HepG2 (cell line): ENCODE measurements at regions not wholly inside any gene's neighbourhood (a gene's known extent, or its start where the extent isn't known, plus 50 kb on each side); places are given as distances from the start of the nearest gene placed in this dataset.

Experiments used
- ATAC-seq: fragments of 200-7000 bp; cut with Tn5 transposase; 3 replicates; pipeline ENCODE4 v1.9.1; 2020; ENCODE audit warnings: mild to moderate bottlenecking, moderate library complexity
- BruUV-seq: library from RNA; stranded (reverse); fragments of 400-500 nt; replicated peaks from 2 replicates; lab custom pipeline; 2021; lab: Mats Ljungman, UMichigan
- CTCF ChIA-PET: fragments of 300-600 bp; formaldehyde crosslinking; extraction: SDS; loops from one replicate; lab custom pipeline; 2021; ENCODE audit warnings: low total read pairs, inconsistent platforms, low intra/inter-chr PET ratio; lab: Yijun Ruan, JAX
- POLR2A ChIA-PET: fragments of 350-600 bp; sonication (Branson Sonifier 250); formaldehyde crosslinking; loops from one replicate; lab custom pipeline; 2020; ENCODE audit warnings: antibody characterized with exemption, inconsistent platforms; lab: Yijun Ruan, JAX
- DNase-seq: peaks from one replicate; pipeline ENCODE4 v3.0.0-alpha.2; 2015; ENCODE audit warnings: low spot score
- FAIRE-seq: peaks from 3 replicates; lab custom pipeline; 2011; peaks lifted over from hg19 to GRCh38; lab: Jason Lieb, UNC
- H2AFZ ChIP-seq: one replicate; pipeline ENCODE4 v1.6.1; 2011; ENCODE audit warnings: low read length, inconsistent platforms
- H3K27ac ChIP-seq: fragments of 300-600 bp; 3 replicates; pipeline ENCODE4 v1.8.0; 2011; ENCODE audit warnings: mixed run types, mild to moderate bottlenecking, mixed read lengths, low read length, inconsistent platforms; ENCODE audit not compliant: insufficient read depth; ENCODE audit errors: extremely low read length
- H3K27me3 ChIP-seq, 2 experiments: fragments of 200-600 bp in 1 of 2; 2 replicates in 1 of 2; 3 replicates in 1 of 2; pipeline versions ENCODE4 v1.6.0 to v1.8.0; 2011; ENCODE audit warnings: low read length in 2 of 2, mild to moderate bottlenecking in 2 of 2, moderate library complexity in 2 of 2, inconsistent platforms in 1 of 2; ENCODE audit not compliant: insufficient read depth in 2 of 2, control insufficient read depth in 1 of 2
- H3K36me3 ChIP-seq, 2 experiments: fragments of 200-600 bp in 1 of 2; replicated peaks in 1 of 2; 2 replicates in 1 of 2; 3 replicates in 1 of 2; pipeline versions ENCODE4 v1.5.1 to v1.8.0; 2011; ENCODE audit warnings: low read length in 2 of 2, inconsistent platforms in 1 of 2; ENCODE audit not compliant: insufficient read depth in 2 of 2, control insufficient read depth in 1 of 2
- H3K4me1 ChIP-seq: 2 replicates; pipeline ENCODE4 v1.5.1; 2012; ENCODE audit warnings: low read length, inconsistent platforms; ENCODE audit not compliant: insufficient read depth
- H3K4me2 ChIP-seq: 2 replicates; pipeline ENCODE4 v1.6.0; 2011; ENCODE audit warnings: low read depth, low read length, inconsistent platforms
- H3K4me3 ChIP-seq, 3 experiments: fragments of 200-600 bp in 1 of 3; sonication (generic), shearing (Covaris generic) in 1 of 3; replicated peaks in 1 of 3; 2 replicates each; pipeline ENCODE4 v1.5.1; 2011 to 2016; ENCODE audit warnings: low read length in 3 of 3, inconsistent platforms in 2 of 3, low read depth in 2 of 3, mild to moderate bottlenecking in 2 of 3, control low read depth in 1 of 3, mixed read lengths in 1 of 3; ENCODE audit not compliant: insufficient read depth in 1 of 3
- H3K79me2 ChIP-seq: one replicate; pipeline ENCODE4 v1.6.1; 2011; ENCODE audit warnings: low read length, inconsistent platforms; ENCODE audit not compliant: insufficient read depth
- H3K9ac ChIP-seq: 2 replicates; pipeline ENCODE4 v1.6.0; 2011; ENCODE audit warnings: mild to moderate bottlenecking, low read depth, low read length, inconsistent platforms; ENCODE audit not compliant: insufficient read depth
- H3K9me3 ChIP-seq: 2 replicates; pipeline ENCODE4 v1.5.1; 2012; ENCODE audit warnings: mild to moderate bottlenecking, low read length
- H4K20me1 ChIP-seq: 2 replicates; pipeline ENCODE4 v1.6.0; 2011; ENCODE audit warnings: inconsistent platforms, mild to moderate bottlenecking, low read length, moderate library complexity; ENCODE audit not compliant: insufficient read depth
- AGO1 ChIP-seq: fragments of 200-400 bp; formaldehyde crosslinking; IDR thresholded peaks from 2 replicates; pipeline ENCODE4 v1.6.1; 2017; ENCODE audit warnings: mild to moderate bottlenecking, low read depth, low read length, moderate library complexity; ENCODE audit not compliant: poor library complexity, severe bottlenecking
- ATAD3A ChIP-seq: sonication (generic); formaldehyde crosslinking; IDR thresholded peaks from 2 replicates; pipeline ENCODE4 v1.4.0; 2020; ENCODE audit warnings: missing genetic modification reagents
- FOXM1 ChIP-seq: sonication (generic); formaldehyde crosslinking; IDR thresholded peaks from 2 replicates; pipeline ENCODE4 v1.5.0; 2020; ENCODE audit warnings: missing genetic modification reagents
- KLF9 ChIP-seq: IDR thresholded peaks from 2 replicates; pipeline ENCODE4 v1.6.1; 2016; ENCODE audit warnings: low read depth
- SNAPC2 ChIP-seq: sonication (generic); formaldehyde crosslinking; IDR thresholded peaks from 2 replicates; pipeline ENCODE4 v1.8.1; 2022; ENCODE audit warnings: mild to moderate bottlenecking, missing genetic modification reagents
- TAF1 ChIP-seq: sonication (generic); formaldehyde crosslinking; IDR thresholded peaks from 2 replicates; pipeline ENCODE4 v1.4.0; 2020; ENCODE audit warnings: missing genetic modification reagents
- TMF1 ChIP-seq: sonication (generic); formaldehyde crosslinking; IDR thresholded peaks from 2 replicates; pipeline ENCODE4 v1.8.1; 2022; ENCODE audit warnings: low read depth, missing genetic modification reagents
- ZBTB3 ChIP-seq: sonication (generic); formaldehyde crosslinking; IDR thresholded peaks from 2 replicates; pipeline ENCODE4 v1.4.0; 2020; ENCODE audit warnings: low read depth, mild to moderate bottlenecking, moderate library complexity, missing genetic modification reagents, borderline replicate concordance
- ZMYM2 ChIP-seq: sonication (generic); formaldehyde crosslinking; IDR thresholded peaks from 2 replicates; pipeline ENCODE4 v1.8.0; 2022; ENCODE audit warnings: mild to moderate bottlenecking, missing genetic modification reagents
- ZNF260 ChIP-seq: sonication (generic); formaldehyde crosslinking; IDR thresholded peaks from 2 replicates; pipeline ENCODE4 v1.4.0; 2020; ENCODE audit warnings: missing genetic modification reagents, low read depth, mild to moderate bottlenecking, borderline replicate concordance
- ZNF557 ChIP-seq: sonication (generic); formaldehyde crosslinking; IDR thresholded peaks from 2 replicates; pipeline ENCODE4 v1.4.0; 2020; ENCODE audit warnings: missing genetic modification reagents
- ZNF607 ChIP-seq: sonication (generic); formaldehyde crosslinking; IDR thresholded peaks from 2 replicates; pipeline ENCODE4 v1.5.1; 2020; ENCODE audit warnings: missing genetic modification reagents, mild to moderate bottlenecking, borderline replicate concordance
- ZNF773 ChIP-seq: sonication (generic); formaldehyde crosslinking; IDR thresholded peaks from 2 replicates; pipeline ENCODE4 v1.4.0; 2020; ENCODE audit warnings: missing genetic modification reagents, borderline replicate concordance
- ZSCAN31 ChIP-seq: sonication (generic); formaldehyde crosslinking; IDR thresholded peaks from 2 replicates; pipeline ENCODE4 v1.5.0; 2020; ENCODE audit warnings: low read depth, mild to moderate bottlenecking, missing genetic modification reagents
- WGBS: methylation state at CpG from one replicate; pipeline ENCODE4 v1.1.6; 2017; ENCODE audit warnings: low lambda C conversion rate; 5-methylcytosine and 5-hydroxymethylcytosine counted together
- in situ Hi-C: cut with HindIII; loops from 2 replicates; pipeline ENCODE4 v1.10.0; 2017; ENCODE audit warnings: low pct_unique_long_range_greater_than_20kb; ENCODE audit not compliant: extremely low pct_ligation_motif_present
- intact Hi-C: fragments of 100-400 bp; cut with micrococcal nuclease; formaldehyde crosslinking; loops from one replicate; pipeline ENCODE4 v1.10.0; 2022; ENCODE audit not compliant: unreplicated experiment
- TF ChIP-seq, protein P1 (sequence below): sonication (generic); formaldehyde crosslinking; IDR thresholded peaks from 2 replicates; pipeline ENCODE4 v1.5.1; 2020; ENCODE audit warnings: missing genetic modification reagents, mild to moderate bottlenecking, borderline replicate concordance
- TF ChIP-seq, protein P2 (sequence below): sonication (generic); formaldehyde crosslinking; IDR thresholded peaks from 2 replicates; pipeline ENCODE4 v1.4.0; 2020; ENCODE audit warnings: missing genetic modification reagents
- TF ChIP-seq, protein P3 (sequence below): IDR thresholded peaks from 2 replicates; pipeline ENCODE4 v1.6.1; 2018; ENCODE audit warnings: missing genetic modification reagents
- TF ChIP-seq, protein P4 (sequence below): sonication (generic); formaldehyde crosslinking; IDR thresholded peaks from 2 replicates; pipeline ENCODE4 v1.5.1; 2020; ENCODE audit warnings: missing genetic modification reagents, mild to moderate bottlenecking, borderline replicate concordance
- TF ChIP-seq, protein P5 (sequence below): sonication (generic); formaldehyde crosslinking; IDR thresholded peaks from 2 replicates; pipeline ENCODE4 v1.5.0; 2020; ENCODE audit warnings: missing genetic modification reagents

DNA sequence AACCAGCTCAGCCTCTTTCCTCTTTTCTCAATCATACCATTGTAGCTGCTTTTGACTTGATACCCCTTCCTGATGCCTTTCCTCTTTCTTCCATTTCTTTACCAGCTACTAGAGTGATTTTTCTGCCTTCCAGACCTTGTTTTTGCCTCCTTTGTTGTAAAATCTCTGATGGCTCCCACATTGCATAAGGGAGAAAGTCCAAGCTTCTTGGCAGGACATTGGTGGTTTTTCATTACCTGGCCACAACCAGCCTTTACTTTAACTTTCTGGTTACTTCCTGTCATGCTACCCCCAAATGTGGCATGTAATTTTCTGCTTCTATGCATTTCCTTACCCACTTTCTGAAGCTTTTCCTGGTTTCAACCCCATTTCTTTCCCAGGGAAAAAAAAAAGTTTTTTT is 452.5 kb downstream of the TMEM38B start (continued):
- TF ChIP-seq, protein P1, sequence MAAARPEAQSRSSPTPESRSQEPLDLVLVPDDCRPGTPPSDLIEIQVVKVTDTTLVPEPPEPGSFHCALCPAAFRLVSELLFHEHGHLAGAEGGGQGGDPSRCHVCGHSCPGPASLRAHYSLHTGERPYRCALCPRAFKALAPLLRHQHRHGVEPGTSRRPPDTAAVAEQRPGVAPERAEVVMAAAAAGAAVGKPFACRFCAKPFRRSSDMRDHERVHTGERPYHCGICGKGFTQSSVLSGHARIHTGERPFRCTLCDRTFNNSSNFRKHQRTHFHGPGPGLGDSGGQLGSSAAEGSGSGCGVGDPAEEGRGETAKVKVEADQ (CRISPR knock-in tag): no peak
- no peak for TF ChIP-seq TMF1 (CRISPR knock-in tag)
- TF ChIP-seq ZNF557 (CRISPR knock-in tag): no peak
- TF ChIP-seq, protein P2, sequence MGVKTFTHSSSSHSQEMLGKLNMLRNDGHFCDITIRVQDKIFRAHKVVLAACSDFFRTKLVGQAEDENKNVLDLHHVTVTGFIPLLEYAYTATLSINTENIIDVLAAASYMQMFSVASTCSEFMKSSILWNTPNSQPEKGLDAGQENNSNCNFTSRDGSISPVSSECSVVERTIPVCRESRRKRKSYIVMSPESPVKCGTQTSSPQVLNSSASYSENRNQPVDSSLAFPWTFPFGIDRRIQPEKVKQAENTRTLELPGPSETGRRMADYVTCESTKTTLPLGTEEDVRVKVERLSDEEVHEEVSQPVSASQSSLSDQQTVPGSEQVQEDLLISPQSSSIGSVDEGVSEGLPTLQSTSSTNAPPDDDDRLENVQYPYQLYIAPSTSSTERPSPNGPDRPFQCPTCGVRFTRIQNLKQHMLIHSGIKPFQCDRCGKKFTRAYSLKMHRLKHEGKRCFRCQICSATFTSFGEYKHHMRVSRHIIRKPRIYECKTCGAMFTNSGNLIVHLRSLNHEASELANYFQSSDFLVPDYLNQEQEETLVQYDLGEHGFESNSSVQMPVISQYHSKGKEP (CRISPR knock-in tag): no peak
- TF ChIP-seq ZNF607: no peak
- TF ChIP-seq KLF9 (CRISPR knock-in tag): no peak
- no peak for TF ChIP-seq ZSCAN31 (CRISPR knock-in tag)
- TF ChIP-seq, protein P3, sequence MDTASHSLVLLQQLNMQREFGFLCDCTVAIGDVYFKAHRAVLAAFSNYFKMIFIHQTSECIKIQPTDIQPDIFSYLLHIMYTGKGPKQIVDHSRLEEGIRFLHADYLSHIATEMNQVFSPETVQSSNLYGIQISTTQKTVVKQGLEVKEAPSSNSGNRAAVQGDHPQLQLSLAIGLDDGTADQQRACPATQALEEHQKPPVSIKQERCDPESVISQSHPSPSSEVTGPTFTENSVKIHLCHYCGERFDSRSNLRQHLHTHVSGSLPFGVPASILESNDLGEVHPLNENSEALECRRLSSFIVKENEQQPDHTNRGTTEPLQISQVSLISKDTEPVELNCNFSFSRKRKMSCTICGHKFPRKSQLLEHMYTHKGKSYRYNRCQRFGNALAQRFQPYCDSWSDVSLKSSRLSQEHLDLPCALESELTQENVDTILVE: no peak
- no peak for TF ChIP-seq ZNF260 (CRISPR knock-in tag)
- TF ChIP-seq TAF1 (CRISPR knock-in tag): no peak

DNA sequence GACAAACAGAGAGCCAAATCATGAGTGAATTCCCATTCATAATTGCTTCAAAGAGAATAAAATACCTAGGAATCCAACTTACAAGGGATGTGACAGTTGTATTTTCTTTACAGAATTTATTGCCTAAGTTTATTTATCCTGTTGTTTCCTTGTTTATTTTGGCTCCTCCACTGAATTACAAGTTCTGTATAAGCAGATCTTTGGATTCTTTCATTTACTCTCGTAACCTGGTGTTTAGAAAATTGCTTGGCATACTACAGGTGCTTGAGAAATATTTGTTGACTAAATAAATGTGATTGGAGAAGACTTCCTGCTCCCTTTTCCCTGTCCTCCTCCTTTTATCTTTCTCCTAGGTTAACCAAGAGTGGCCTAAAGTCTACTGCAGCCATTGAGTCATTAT is 455.6 kb downstream of the TMEM38B start:
- CTCF ChIA-PET: no interaction called here
- H2AFZ ChIP-seq: no peak overlapping the region
- H3K27me3 ChIP-seq: no peaks in the 10 kb centered on the region
- no peak overlapping the region for H3K4me3 ChIP-seq
- H3K9me3 ChIP-seq: no peaks in the 10 kb centered on the region
- no peaks in the 10 kb centered on the region for H3K79me2 ChIP-seq
- no peak for DNase-seq
- BruUV-seq: no TSS peak
- ATAC-seq: no peak
- H3K4me2 ChIP-seq: no peak overlapping the region
- no peaks in the 10 kb centered on the region for H4K20me1 ChIP-seq
- POLR2A ChIA-PET: no interaction called here
- H3K4me1 ChIP-seq: no peaks in the 10 kb centered on the region
- FAIRE-seq: no peak
- H3K36me3 ChIP-seq: no peaks in the 10 kb centered on the region
- WGBS: 0% methylated on average over 1 of the region's 1 CpG
- H3K9ac ChIP-seq: no peak overlapping the region
- intact Hi-C loops: no loop called here
- H3K27ac ChIP-seq: no peak overlapping the region
- TF ChIP-seq SNAPC2 (CRISPR knock-in tag) (no peak), ZMYM2 (no peak), ZBTB3 (CRISPR knock-in tag) (no peak), FOXM1 (CRISPR knock-in tag) (no peak), ZNF773 (CRISPR knock-in tag) (no peak), ATAD3A (CRISPR knock-in tag) (no peak), AGO1 (no peak)
- TF ChIP-seq, protein P4, sequence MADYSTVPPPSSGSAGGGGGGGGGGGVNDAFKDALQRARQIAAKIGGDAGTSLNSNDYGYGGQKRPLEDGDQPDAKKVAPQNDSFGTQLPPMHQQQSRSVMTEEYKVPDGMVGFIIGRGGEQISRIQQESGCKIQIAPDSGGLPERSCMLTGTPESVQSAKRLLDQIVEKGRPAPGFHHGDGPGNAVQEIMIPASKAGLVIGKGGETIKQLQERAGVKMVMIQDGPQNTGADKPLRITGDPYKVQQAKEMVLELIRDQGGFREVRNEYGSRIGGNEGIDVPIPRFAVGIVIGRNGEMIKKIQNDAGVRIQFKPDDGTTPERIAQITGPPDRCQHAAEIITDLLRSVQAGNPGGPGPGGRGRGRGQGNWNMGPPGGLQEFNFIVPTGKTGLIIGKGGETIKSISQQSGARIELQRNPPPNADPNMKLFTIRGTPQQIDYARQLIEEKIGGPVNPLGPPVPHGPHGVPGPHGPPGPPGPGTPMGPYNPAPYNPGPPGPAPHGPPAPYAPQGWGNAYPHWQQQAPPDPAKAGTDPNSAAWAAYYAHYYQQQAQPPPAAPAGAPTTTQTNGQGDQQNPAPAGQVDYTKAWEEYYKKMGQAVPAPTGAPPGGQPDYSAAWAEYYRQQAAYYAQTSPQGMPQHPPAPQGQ (CRISPR knock-in tag): no peak
- TF ChIP-seq, protein P5, sequence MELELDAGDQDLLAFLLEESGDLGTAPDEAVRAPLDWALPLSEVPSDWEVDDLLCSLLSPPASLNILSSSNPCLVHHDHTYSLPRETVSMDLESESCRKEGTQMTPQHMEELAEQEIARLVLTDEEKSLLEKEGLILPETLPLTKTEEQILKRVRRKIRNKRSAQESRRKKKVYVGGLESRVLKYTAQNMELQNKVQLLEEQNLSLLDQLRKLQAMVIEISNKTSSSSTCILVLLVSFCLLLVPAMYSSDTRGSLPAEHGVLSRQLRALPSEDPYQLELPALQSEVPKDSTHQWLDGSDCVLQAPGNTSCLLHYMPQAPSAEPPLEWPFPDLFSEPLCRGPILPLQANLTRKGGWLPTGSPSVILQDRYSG (CRISPR knock-in tag): no peak
- TF ChIP-seq, all 625 proteins: peak for 0
- in situ Hi-C loops: no loop called here
